Bone marrow (tissue), 2 donors: ENCODE measurements at regions not wholly inside any gene's neighbourhood (a gene's known extent, or its start where the extent isn't known, plus 50 kb on each side); places are given as distances from the start of the nearest gene placed in this dataset.

Source experiments
- DNase-seq, 2 donors: peaks; one replicate each; lab custom pipeline; 2025; lab: John Stamatoyannopoulos, UW

DNA sequence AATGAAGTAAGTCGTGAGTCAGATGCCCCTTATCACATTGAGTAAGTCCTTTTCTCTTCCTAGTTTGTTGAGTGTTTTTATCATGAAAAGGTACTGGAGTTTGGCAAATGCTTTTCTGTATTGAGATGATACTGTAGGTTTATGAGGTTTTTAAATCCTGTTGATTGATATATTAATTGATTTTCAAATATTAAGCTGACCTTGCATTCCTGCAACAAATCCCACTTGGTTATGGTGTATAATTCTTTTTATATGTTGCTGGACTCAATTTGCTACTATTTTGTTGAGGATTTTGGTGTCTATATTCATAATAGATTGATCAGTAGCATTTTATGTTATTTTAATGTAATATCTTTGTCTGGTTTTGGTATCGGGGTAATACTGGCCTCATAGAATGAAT is 81.0 kb upstream of the BNC2 start:
- DNase-seq, result no peak

DNA sequence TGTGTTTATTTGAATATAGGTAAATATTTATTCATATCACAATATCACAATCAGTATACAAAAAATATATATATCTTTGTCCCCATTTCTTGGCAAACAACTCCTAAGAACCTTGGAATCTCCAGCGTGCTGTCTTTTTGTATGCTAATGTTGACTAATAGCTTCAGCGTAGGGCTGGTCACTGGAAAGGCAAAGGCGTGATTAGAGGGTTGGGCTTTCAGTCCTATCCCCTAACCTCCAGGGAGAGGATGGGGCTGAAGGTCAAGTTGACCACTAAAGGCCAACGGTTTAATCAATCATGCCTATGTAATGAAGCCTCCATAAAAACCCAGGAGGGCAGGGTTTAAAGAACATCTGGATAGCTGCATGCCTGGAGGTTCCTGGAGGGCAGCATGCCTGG is 79.6 kb upstream of the BNC2 start:
- no peak for DNase-seq

DNA sequence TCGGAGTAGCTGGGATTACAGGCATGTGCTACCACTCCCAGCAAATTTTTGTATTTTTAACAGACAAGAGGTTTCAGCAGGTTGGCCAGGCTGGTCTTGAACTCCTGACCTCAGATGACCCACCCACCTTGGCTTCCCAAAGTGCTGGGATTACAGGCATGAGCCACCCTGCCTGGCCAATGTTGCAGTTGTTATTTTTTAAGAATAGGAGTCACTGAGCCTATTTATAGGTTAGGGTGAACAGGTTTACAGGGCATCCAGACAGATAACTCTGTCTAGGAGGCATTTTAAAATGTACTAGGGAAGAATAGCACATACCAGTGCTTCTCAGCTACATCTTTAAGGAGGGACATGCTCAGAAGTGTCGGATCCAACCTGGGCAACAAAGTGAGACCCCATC is 60.1 kb upstream of the BNC2 start:
- DNase-seq, result no peak

DNA sequence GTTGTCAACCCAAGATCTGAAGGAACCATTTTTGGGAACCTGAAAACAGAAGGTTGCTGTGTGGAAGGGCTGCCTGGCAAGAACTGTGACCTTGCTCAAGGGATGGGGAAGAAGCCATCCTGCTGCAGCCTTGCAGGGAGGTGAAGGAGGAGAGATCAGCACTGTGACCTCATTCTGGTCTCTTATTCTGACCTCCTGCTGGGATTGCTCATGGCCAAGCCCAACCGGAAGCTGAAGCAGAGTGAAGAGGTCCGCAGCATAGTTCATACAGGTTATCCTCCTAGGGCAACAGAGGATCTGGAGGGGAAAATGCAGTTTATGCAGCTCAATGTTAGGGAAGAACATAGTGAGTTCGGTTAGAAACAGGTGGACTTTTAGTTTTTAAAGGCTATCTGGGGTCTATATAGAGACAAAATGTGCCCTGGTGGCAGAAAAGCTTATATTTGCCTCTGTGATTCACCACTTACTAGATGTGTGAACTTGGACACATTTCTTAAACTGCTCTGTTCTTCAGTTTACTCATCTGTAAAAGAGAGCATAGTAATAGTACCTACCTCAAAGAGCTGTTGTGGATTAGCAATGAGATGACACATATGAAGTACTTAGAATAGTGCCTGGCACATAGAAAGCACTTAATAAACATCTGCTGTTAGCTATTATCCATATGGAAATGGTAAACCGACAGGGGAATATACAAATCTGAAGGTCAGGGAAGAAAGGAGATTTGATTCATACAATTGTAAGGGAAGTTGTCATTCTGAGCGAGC is 57.9 kb upstream of the BNC2 start:
- DNase-seq, result no peak

DNA sequence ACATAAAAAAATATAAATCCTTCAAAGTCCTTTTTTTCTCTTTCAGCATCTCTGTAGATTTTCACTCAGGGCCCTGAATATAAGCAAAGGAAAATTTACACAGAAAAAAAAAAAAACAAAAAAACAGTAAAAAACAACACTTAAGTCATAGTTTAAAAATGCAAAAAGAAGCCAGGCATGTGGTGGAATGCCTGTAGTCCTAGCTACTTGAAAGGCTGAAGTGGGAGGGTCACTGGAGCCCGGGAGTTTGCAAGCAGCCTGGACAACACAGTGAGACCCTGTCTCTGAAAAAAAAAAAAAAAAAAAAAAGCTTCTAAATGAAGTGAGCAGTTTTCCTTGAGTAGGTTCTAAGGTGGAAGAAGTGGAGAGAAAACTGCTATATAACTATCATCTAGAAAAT is 55.0 kb upstream of the BNC2 start:
- DNase-seq, result no peak

DNA sequence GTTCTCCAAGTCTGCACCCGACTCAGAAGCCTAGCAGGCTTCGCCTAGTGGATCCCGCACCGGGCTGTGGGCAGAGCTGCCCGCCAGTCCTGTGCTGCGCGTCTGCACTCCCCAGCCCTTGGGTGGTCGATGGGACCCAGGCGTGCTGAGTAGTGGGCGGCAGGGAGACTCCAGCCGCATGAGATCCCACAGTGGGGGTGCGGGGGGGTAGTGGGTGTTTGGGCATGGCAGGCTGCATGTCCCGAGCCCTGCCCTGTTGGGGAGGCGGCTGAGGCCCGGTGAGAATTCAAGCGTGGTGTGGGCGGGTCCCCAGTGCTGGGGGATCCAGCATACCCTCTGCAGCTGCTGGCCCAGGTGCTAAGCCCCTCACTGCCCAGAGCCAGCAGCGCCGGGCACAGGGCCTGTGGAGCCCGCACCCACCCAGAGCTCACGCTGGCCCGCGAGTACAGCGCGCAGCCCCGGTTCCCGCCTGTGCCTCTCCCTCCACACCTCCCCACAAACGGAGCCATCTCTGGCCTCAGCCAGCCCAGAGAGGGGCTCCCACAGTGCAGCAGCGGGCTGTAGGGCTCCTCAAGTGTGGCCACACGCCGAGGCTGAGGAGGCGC is 53.9 kb upstream of the BNC2 start:
- no peak for DNase-seq

DNA sequence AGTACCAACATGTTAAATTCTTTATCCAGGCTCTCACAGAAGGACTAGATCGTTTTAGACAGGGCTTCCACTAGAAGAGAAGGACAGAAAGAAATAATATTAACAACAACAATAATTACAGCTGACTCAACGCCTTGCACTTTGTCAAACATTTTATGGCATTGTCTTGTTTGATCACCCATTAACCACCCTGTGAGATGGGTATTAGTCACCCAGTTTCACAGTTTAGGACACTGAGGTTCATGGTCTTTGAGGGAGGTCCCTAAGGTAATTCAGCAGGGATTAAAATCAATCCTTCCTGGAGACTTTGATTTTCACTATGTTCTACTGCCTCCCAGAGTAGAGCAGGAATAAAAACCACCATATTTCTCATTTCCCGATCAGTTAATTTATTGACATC is 51.4 kb upstream of the BNC2 start:
- DNase-seq, result no peak
